GM18520 (cell line): ENCODE measurements at regions not wholly inside any gene's neighbourhood (a gene's known extent, or its start where the extent isn't known, plus 50 kb on each side); places are given as distances from the start of the nearest gene placed in this dataset.
"Not testable (repeated sequence)": the region's sequence is repeated elsewhere in the genome, so short reads cannot be mapped to it uniquely, and the experiment has no call there.

Experiments
- ATAC-seq: cut with Tn5 transposase; IDR thresholded peaks from one replicate; pipeline ENCODE4 v1.9.1; 2021; ENCODE audit not compliant: unreplicated experiment

DNA sequence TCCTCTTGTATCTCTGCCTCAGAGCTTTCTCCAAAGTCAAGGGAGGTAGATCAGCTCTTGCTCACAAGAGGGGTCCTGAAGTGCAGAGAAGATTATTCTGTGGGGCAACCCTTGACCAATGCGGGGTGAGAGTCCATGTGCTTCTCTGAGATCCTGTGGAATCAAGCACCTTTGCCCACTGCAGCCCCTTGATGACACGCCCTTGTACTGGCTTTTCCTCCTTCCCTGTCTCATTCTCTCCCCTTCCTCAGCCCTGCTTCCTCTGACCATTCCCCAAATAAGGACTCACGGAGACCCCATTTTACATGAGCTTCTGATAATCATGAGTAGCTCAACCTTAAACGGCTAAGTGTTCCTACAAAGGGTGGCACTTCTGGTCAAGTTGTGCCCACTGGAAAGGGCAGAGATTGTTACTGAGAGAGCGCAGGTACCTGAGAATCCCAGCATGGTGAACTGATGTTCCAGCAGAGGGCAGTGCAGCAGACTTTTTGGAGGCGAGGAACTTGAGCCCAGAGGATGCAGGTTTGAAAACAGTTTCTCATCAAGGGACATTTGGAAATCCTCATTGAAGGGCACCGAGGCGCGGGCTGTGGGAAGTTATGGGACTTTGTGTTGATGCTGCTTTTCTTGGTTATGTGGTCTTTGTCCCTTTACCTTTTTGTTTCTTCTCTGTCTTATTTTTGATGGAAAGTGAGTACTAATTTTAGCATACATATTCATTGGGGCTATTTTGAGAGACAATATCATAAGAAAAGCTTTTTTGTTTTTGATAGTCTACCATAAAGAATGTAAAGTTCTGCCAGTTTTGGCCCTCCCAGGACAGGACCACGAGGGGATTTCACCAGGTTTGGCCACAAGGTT, 201.3 kb downstream of the RBM46 start:
- no peak for ATAC-seq

DNA sequence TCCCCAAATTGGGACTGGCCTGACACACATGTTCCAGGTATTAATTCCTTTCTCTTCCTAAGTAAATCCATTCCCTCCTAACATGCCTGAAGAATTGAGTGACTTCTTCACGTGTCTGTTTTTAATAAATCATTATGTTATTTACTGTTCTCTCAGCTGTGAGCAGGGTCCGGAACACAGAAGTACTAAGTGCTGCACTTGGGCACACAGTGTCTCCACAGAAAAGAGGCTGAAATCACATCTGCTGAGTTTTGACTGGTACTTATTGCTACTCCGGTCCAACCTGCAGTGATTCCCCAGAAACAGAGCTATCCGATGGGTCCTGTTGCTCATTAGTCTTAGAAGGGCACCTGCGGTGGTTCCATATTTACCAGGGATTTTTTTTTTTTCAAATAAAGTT, 202.6 kb downstream of the RBM46 start:
- ATAC-seq = no peak

DNA sequence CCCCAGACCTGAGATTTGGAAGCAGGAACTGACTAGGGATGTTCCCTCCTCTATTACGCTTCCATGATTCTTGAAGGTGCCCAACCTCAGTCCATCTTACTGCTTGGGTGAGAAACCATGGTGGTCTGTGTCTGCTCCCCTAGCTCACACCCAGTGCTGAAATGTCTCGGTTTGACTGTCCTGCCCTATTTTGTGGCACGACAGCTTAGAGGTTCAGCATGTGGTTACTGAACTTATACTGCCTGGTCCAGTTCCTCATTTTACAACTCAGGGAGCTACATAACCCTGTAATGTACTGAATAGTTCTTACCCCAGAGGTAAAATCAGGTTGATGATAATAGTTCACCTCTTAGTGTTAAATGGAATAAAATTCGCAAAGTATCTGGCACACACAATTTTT, 203.1 kb downstream of the RBM46 start:
- ATAC-seq = peak; percentile 100

DNA sequence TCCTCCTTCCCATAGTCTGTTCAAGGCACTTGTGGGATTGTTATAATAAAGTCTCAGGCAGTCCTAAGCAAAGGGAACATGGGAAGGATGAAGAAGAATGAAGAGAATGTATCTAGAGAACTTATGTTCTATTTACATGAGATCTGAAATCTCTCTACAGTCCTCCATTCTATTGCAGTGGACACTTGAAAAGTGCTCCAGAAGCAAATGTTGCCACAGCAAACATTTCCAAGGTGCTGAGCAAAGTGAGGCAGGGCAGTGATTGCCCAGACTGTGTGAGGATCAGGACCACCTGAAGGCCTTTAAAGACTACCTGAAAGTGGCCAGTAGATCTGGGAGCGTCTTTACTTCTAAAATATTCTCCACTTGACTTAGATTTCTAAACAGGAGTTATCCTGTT, 203.5 kb downstream of the RBM46 start:
- no peak for ATAC-seq

DNA sequence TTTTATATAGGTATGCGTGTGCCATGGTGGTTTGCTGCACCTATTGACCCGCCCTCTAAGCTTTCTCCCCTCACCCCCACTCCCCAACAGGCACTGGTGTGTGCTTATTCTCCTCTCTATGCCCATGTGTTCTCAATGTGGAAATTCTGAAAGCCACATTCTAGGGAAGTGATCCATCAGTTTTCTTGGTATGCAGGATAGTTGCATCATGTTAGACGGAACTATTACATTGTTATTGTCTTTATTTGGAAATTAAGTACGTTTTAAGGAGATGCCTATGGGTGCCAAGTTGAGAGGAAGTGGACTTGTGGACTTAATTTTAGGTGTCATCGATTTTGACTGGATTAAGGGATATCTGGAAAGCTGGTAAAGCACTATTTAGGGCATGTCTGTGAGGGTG, 204.6 kb downstream of the RBM46 start:
- no peak for ATAC-seq

DNA sequence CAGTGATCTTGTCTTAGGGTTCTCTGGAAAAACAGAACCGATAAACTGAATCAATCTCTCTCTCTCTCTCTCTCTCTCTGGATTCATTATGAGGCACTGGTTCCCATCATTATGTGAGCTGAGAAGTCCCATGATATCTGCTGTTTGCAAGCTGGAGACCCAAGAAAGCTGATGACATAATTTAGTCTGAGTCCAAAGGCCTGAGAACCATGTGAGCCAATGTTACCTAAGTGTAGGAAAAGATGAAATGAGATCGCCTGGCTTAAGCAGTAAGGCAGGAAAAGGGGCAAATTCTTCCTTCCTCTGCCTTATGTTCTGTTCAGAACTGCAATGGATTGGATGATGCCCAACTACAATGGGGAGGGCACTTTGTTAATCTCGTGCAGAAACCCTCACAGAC, 207.4 kb downstream of the RBM46 start:
- ATAC-seq = no peak

DNA sequence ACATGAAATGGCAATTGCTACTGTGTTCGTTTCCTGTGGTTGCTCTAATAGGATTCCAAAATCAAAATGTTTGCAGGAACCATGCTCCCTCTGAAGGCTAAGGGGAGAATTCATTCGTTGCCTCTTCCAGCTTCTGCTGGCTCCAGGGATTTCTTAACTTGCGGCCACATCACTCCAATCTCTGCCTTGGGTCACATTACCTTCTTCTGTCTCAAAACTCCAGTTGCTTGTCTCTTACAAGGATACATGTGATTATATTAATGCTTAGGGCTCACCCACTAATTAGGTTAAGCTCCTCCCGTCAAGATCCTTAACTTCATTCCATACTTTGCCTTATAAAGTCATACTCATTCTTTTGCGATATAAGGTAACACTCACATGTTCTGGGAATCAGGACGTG, 208.4 kb downstream of the RBM46 start:
- ATAC-seq = no peak

DNA sequence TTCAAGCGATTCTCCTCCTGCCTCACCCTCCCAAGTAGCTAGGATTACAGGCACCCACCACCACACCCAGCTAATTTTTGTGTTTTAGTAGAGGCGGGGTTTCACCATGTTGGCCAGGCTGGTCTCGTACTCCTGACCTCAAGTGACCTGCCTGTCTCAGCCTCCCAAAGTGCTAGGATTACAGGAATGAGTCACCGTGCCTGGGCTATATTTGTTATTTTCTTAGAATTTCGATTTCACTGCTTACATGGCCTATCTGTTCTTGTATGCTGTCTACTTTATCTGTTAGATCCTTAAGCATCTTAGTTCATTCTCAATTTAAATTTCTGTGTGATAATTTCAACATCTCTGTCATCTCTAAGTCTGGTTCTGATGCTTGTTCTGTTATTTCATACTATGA, 210.6 kb upstream of the NPY2R start:
- ATAC-seq = not testable (repeated sequence)

DNA sequence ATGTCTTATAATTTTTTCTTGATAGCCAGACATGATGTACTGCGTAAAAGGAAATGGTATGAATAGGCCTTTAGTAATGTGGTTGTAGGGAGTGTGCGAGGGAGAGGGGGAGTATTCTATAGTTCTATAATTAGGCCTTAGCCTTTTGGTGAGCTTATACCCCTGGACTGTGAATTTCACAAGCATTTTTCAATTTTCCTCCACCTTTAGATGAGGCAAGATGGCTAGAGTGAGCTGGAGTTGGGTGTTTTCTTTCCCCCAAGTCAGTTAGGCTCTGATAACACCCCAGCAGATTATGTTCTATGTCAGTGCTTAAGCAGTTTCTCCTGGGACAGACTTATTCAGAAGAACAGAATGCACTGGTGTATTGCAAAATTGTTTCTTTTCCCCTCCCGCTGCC, 210.2 kb upstream of the NPY2R start:
- no peak for ATAC-seq

DNA sequence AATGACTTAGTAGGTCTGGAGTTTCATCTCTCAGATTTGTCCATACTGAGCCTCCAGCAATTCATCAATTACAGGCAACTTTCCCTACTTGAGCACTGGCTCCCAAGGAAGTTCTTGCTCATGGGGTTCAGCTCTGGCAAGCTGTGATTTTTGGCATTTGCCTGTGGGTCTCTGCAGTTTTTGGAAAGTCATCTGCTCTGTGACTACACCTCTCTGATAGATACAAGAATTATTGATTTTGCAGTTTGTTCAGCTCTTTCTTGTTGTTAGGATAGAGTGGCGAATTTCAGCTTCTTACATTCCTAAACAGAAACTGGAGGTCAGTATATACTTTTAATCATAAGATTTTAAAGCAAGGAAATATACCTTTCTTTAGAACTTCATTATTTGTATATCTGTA, 209.7 kb upstream of the NPY2R start:
- ATAC-seq = no peak

DNA sequence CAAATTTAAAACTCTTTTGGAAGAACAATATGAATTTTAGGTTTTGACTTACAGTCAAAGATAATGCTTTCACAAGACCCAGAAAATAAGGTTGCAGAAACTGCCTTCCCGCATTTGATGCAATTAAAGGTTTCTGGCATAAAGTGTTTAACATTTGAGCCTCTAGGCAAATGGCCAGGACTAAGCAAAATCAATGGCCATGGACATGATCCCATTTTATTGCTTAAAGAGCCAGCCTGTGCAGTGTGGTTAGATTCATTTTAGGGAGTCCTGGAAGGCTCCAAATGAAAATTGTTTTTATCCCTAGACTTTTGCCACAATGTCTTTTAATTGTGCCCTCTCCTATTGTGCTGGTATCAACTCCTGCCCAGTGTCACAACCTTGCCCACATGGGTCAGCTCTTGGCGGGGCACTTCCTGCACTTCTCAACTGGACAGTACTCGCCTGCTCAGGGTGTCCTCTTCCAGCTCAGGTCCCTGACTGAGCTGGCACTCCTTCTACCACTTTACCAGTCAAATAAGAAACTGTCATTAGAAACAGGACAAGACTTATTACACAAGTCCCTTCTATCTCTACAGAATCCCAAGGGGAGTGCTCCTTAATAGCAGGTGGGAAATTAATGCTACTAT, 208.4 kb upstream of the NPY2R start:
- ATAC-seq = no peak

DNA sequence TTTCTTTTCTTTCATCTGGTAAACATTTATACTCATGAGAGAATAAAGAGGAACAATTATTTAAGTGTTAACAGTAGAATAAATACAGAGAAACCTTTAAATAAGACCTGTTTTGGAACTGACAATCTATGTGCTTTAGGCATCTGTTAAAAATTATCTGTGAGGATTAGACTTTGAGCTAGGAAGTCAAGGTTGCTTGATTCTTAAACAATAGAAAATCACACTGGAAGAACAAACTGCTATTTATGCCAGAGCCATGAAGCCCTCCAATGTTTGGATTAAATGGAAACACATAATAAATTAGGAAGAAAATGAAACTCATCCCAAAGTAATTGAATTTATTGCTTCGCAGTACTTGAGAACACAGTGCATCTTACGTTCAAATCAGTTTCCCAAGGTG, 207.2 kb upstream of the NPY2R start:
- no peak for ATAC-seq

DNA sequence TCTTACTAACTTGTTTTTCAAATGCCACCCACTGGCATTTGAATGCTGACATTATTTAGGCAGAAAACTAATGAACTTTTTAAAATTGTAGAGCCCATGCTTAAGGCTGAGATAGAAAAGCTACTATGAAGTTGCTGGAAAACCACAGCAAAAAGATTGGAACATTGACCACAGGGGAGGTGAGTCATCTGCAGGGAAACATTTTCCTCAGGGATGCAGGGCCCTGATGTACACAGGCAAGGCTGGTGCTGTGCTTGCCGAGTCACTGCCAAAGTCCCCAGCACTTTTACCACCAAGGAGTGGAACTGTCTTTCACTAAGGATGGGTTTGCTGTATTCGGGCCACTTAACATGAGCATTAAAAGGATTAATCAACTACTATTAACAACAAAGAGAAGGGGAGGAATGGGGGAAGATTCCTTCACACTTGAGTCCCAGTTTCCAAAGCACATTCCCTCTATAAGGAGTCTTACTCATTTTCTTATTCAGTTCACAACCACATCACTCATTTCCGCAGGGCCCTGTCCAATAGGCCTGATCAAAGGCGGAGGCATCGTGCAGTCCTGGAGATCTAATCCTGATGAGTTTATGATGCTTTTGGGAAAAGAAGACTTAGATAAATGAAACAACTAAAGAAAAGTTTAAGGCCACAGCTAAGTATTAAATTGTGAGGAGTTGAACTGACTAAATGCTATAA, 202.9 kb upstream of the NPY2R start:
- ATAC-seq = no peak

DNA sequence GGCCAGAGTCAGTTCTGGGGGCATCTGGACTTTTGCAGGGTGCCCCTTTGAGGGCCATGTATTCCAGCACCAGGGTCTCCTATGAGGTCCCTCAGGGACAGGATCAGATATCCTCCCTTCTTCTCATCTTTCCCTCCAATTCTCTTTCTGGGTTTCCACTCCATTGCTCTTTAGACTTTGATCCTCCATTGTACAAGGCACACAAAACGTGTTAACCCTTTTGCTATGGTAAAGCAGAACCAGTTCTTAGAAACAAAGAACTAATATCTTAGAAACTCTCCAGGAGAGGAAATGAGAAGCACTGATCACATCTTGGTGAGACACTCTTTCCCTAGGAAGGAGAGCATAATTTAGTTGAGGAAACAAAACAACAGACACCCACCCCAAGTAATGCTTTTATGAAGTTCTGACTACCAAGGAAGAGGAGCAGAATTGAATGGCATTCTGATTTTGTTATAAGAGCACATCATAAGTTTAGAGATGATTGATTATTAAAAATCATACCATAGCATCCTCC, 200.7 kb upstream of the NPY2R start:
- ATAC-seq = no peak

DNA sequence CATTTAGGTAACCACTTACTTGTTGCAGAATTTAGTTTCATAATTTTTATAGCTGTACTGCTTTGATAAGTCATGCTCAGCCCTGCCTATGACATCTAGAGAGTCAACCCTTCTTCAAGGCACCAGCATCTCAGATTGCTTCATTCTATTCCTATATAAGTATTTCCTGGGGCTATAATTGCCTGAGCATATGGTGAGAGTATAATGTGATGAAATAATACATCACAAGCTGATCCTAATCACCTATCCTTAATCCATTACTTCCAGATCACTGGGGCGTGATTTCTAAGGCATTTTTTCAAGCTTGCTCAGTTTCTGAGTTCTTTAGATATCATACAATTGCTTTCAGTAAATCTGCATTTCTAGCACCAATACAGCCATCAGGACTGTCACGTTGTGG, 200.0 kb upstream of the NPY2R start:
- ATAC-seq = no peak

DNA sequence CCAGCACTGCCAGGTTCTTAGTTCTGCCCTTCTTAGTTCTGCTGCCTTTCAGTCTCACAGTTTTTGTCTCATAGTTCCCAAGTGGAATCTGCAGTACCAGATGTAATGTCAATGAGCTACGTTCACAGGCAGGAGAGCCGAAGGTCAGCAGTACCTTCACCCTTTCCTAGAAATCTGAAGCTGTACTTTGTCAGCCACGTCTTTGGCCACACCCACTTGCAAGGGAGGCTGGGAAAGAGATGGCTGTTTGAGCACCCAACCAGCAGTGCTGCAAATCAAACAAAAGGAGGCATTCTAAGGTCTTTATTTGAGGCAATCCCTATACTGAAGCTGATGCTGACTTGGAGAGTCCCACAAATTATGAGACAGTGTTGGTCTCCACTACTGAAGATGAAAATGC, 199.1 kb upstream of the NPY2R start:
- ATAC-seq = no peak

DNA sequence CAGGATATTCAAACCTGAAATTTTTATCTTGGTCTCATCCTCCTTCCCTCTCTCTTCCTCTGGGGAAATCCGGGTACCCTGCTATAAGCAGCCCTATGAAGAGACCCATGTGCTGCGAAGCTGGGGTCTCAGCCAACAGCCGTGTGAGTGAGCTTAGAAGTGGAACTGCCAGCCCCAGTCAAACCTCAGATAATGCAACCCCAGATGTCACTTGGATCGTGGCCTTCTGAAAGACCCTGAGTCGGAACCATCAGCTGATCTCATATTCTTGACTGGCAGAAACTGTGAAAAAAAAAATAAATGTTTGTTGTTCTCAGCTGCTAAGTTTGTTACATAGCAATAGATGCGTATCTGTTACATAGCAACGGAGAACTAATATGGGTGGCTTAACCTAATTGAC, 198.1 kb upstream of the NPY2R start:
- no peak for ATAC-seq

DNA sequence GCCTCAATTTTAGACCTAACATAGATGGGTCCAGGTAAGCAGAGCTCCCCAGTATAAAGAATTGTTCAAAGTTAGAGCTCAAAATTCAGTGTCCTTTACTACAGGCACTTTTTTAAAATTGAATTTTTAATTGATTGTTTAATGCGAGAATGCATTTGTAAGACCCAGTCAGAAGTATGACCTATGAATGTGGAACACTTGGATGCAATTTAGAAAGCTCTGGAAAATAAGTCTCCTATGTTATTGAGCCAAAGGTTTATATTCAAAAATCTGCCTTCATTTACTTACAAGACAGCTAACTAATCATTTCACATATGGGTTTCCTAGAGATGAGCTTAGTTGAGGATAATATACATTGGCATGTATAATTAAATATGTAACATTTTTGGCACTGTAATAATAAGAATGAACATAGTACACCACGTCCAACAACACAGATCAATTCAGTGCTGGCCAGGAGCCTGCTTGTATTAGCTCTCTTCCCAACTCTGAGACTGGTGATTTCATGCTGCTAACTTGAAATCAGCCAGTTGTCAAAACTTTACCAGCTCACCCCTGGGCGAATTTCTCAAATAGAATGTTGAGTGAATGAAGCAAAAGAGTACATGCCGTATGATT, 197.2 kb upstream of the NPY2R start:
- no peak for ATAC-seq

DNA sequence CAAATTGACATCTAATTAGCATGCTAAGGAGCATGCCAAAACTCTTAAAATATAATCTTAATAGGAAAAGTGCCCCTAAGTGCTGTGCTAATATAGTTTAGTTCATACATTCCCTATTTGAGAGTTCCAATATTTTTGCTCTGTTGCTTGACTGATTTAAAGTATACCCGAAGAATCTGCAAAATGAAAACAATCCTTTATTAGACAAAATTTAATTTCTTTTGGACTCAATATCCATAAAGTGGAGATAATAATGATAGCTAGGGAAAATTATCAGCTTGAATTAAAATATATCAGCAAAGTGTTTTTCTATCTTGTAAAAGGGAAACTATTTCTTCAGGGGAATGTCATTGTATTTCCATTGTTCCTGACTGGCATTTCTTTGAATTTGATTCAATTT, 196.0 kb upstream of the NPY2R start:
- no peak for ATAC-seq

DNA sequence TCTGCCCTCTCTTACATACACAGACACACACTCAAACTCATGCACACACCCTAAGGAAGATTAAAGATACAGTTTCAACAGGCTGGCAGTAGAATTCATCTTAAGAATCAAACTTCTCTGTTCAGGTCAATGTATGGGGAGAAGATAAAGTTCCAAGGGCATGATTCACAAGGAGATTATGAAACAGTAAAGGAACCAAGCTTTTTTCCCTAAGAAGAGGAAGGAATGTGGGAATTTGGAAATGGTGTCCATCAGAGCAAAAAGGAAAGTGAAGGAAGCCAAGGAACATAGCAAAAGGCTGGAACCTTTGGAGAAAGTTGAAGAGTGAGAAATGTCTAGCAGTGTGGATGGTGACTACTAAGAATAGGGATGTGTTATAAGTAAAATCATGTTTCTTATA, 191.0 kb upstream of the NPY2R start:
- ATAC-seq = no peak

DNA sequence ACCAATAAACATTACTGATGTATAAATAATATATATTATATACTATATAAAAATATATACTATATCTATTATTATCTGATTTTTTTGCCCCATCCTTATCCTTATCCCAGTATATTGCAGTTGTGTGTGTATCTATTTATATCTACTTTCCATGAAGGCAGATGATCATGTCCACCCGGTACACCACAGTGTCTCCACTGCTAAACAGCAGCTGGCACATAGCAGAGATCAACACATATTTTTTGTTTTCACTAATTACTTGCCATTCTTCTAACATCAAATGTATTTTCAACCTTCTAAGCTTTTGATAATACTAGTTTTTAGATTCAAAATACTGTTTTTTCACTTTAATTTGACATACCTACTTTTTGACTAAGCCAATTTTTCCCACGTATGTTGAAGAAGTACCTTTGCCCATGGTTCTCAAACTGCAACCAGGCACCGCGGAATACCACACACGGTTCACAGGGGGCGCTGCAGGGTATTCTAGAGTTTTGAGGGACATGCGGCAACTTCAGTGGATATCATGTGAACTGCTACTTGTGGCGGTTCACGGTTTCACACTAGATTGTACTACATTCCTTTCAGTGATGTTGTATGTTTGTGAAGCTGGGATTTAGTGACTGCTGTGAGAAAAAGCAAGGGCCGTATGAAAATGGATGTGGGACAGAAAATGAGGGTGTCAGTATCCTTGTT, 182.5 kb upstream of the NPY2R start:
- peak; percentile 62 for ATAC-seq
